ENCODE measurements at regions not wholly inside any gene's neighbourhood (a gene's known extent, or its start where the extent isn't known, plus 50 kb on each side); places are given as distances from the start of the nearest gene placed in this dataset.

DNA sequence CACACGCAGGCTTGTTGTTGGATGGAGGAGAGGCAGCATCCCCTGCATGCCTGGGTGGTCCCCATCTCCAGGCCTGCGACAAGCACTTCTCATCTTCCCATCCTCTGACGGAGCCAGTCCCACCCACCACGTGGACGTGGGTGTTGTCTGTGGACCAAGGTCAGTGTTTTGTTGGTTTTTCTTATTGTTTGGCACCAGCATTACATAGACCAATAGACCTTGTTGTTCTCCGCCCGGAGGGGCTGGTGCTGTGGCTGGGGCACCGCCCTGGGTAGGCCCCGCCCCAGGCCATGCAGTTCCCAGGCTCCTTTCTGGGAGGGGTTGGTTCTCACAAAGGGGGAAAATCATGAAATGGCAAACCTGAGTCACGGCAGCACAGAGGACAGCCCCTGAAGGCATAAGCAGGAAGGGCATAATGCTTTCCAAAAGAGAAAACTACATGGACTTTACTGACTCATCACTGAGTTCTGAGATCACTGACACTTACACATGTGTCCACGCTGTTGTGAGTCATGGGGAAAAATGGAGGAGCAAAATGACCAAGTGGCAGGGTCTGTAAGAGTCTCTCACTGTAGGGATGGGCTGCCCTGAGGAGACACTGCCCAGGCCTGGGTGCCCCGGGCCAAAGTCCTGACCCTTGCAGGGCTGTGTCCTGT, 90.8 kb downstream of the THBS2 start:
- Histone ChIP-seq H3K4me3 (no peak overlapping the region), H3K27me3 (replicated peaks; ENCODE audit: insufficient read depth) (no peaks in the 10 kb centered on the region), H3K36me3 (no peaks in the 10 kb centered on the region), H3K4me1 (replicated peaks) (no peaks in the 10 kb centered on the region), H3K27ac (no peak overlapping the region), H3K9me3 (no peaks in the 10 kb centered on the region)
- no peak for DNase-seq (ENCODE audit: low spot score)
- TF ChIP-seq, protein P1, sequence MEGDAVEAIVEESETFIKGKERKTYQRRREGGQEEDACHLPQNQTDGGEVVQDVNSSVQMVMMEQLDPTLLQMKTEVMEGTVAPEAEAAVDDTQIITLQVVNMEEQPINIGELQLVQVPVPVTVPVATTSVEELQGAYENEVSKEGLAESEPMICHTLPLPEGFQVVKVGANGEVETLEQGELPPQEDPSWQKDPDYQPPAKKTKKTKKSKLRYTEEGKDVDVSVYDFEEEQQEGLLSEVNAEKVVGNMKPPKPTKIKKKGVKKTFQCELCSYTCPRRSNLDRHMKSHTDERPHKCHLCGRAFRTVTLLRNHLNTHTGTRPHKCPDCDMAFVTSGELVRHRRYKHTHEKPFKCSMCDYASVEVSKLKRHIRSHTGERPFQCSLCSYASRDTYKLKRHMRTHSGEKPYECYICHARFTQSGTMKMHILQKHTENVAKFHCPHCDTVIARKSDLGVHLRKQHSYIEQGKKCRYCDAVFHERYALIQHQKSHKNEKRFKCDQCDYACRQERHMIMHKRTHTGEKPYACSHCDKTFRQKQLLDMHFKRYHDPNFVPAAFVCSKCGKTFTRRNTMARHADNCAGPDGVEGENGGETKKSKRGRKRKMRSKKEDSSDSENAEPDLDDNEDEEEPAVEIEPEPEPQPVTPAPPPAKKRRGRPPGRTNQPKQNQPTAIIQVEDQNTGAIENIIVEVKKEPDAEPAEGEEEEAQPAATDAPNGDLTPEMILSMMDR (IDR thresholded peaks at IDR 0.05) = no peak
- TF ChIP-seq POLR2A (IDR thresholded peaks at IDR 0.05) = no peak
- TF ChIP-seq POLR2AphosphoS5 (IDR thresholded peaks at IDR 0.05) = no peak
- intact Hi-C loops (cut with DNase I) = no loop called here
- 78% methylated on average over 12 of the region's 12 CpGs for WGBS

DNA sequence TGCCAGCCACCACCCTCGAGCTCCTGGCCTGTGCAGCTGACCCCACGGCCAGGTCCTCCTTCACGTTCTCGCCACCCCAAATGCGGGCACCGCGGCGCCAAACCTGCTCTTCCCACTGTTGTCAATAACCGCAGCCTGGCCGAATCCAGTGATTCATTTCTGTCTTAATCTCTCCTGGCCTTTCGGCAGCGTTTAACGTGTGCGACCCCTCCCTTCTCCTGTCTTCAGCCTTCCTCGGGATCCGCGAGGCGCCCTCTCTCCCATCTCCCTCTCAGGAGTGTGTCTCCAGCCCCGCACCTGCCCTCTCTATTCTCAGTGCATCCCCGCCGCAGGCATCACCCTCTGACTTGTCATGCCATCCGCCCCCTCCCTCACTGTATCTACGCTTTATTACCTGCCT, 91.4 kb downstream of the THBS2 start:
- WGBS = 91% methylated on average over 23 of the region's 23 CpGs
- no peak overlapping the region for H3K27ac ChIP-seq
- DNase-seq (ENCODE audit: low spot score) = no peak
- no peaks in the 10 kb centered on the region for H3K36me3 ChIP-seq
- H3K9me3 ChIP-seq = no peaks in the 10 kb centered on the region
- no peak for TF ChIP-seq POLR2A (IDR thresholded peaks at IDR 0.05)
- TF ChIP-seq, protein P1 (IDR thresholded peaks at IDR 0.05) = no peak
- intact Hi-C loops (cut with DNase I) = no loop called here
- H3K4me3 ChIP-seq = no peak overlapping the region
- no peaks in the 10 kb centered on the region for H3K27me3 ChIP-seq (replicated peaks; ENCODE audit: insufficient read depth)
- H3K4me1 ChIP-seq (replicated peaks) = no peaks in the 10 kb centered on the region

DNA sequence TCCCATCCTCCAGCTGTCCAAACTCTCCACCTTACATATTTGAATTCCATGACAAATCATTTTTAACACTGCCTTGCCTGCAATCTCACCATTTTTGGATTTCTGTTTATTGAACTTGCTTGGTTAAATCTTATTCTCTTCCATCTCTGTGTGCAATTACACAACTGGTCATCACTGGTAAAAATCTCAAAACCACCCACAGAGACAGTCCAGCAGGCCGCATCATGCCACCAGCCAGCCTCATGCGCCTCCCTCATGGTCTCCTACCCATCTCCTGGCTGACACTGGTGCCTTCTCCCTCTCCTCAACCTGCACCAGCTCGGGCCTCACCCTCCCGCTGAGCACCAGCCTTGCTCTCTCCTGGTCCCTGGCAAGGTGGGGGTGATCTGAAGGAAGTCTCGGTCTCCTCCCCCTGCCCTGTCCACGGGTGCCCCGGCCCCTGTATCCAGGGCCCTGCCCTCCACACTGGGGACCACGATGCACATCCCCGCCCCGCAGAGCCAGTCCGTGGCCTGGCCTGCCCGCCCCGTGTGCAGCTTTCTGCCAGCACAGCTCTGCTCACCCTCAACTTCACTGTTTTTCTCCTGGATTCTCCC, 92.0 kb downstream of the THBS2 start:
- DNase-seq (ENCODE audit: low spot score) = no peak
- no peaks in the 10 kb centered on the region for H3K4me1 ChIP-seq (replicated peaks)
- no peaks in the 10 kb centered on the region for H3K27me3 ChIP-seq (replicated peaks; ENCODE audit: insufficient read depth)
- H3K36me3 ChIP-seq = no peaks in the 10 kb centered on the region
- H3K27ac ChIP-seq = no peak overlapping the region
- TF ChIP-seq POLR2AphosphoS5 (IDR thresholded peaks at IDR 0.05) (no peak), POLR2A (IDR thresholded peaks at IDR 0.05) (no peak)
- TF ChIP-seq, protein P1 (IDR thresholded peaks at IDR 0.05) = no peak
- intact Hi-C loops (cut with DNase I) = no loop called here
- no peaks in the 10 kb centered on the region for H3K9me3 ChIP-seq
- 94% methylated on average over 13 of the region's 13 CpGs for WGBS
- H3K4me3 ChIP-seq = no peak overlapping the region

DNA sequence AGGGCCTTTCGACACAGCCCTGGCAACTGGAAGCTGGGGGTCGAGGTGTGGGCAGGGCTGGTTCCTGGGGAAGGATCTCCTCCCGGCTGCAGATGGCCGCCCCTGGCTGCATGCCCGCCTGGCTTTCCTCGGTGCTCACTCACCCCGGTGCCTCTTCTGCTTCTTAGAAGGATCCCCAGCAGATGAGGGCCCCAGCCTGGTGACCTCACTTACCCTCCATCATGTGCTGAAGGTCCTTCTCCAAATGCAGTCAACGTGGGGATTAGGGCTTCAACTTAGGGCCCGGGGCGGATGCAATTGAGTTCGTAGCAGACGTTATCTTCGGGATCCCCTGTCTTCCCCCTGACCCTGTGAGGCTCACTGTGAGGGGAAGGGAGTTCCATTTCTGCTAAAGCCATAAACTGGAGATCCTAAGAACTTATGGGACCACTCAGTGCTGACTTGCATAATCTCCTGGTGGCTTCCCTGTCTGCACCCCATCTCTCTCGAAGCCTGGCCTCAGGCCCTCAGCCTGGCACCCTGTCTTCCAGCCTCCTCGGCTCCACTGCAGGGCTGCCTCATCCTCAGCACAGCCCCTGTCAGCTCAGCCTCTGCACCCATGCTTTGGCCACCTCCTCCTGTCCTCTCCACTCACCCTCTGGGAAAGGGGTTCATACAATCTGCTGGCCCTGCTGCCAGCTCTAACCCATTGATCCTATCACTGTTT, 92.6 kb downstream of the THBS2 start:
- intact Hi-C loops (cut with DNase I) = no loop called here
- no peak for DNase-seq (ENCODE audit: low spot score)
- 93% methylated on average over 15 of the region's 15 CpGs for WGBS

More for the DNA sequence above, 92.6 kb downstream of the THBS2 start:
- H3K27ac ChIP-seq = no peak overlapping the region
- H3K36me3 ChIP-seq = no peaks in the 10 kb centered on the region
- no peaks in the 10 kb centered on the region for H3K9me3 ChIP-seq
- no peak overlapping the region for H3K4me3 ChIP-seq
- no peaks in the 10 kb centered on the region for H3K27me3 ChIP-seq (replicated peaks; ENCODE audit: insufficient read depth)
- TF ChIP-seq POLR2AphosphoS5 (IDR thresholded peaks at IDR 0.05) = no peak
- TF ChIP-seq, protein P1 (IDR thresholded peaks at IDR 0.05) = no peak
- no peak for TF ChIP-seq POLR2A (IDR thresholded peaks at IDR 0.05)
- no peaks in the 10 kb centered on the region for H3K4me1 ChIP-seq (replicated peaks)
